OCI-LY7 (cell line): ENCODE measurements at regions not wholly inside any gene's neighbourhood (a gene's known extent, or its start where the extent isn't known, plus 50 kb on each side); places are given as distances from the start of the nearest gene placed in this dataset.

ENCODE experiments used
- CTCF ChIP-seq: fragments of 200-600 bp; sonication (generic); conservative IDR thresholded peaks from 2 replicates; pipeline ENCODE4 v1.5.1; 2014; ENCODE audit warnings: mild to moderate bottlenecking, antibody characterized with exemption, low read length, moderate library complexity, mixed read lengths
- EZH2phosphoT487 ChIP-seq: fragments of 200-600 bp; sonication (generic); IDR thresholded peaks from 2 replicates; pipeline ENCODE4 v1.6.1; 2018; ENCODE audit warnings: low read depth, borderline replicate concordance, mild to moderate bottlenecking, mixed run types, antibody characterized with exemption, low read length, moderate library complexity, mixed read lengths

GRCh38 chr2:22136446-22136845 is 1012.7 kb downstream of the TDRD15 start:
- no peak for TF ChIP-seq CTCF
- no peak for TF ChIP-seq EZH2phosphoT487
